H1 (cell line): ENCODE measurements at regions not wholly inside any gene's neighbourhood (a gene's known extent, or its start where the extent isn't known, plus 50 kb on each side); places are given as distances from the start of the nearest gene placed in this dataset.

ENCODE experiments used
- ATF3 ChIP-seq: IDR thresholded peaks from 2 replicates; pipeline ENCODE4 v1.6.1; 2011; ENCODE audit warnings: low read depth, mild to moderate bottlenecking, low read length; ENCODE audit not compliant: insufficient read depth
- CBX8 ChIP-seq: fragments of 300-800, 300-1000 bp; sonication (generic); IDR thresholded peaks from 2 replicates; pipeline ENCODE4 v1.7.1; 2016; ENCODE audit warnings: low read depth, low read length, borderline replicate concordance
- CEBPB ChIP-seq: IDR thresholded peaks from 2 replicates; pipeline ENCODE4 v1.6.1; 2012; ENCODE audit warnings: low read depth, low read length
- CHD7 ChIP-seq: fragments of 300-600 bp; sonication (generic); IDR thresholded peaks from 2 replicates; pipeline ENCODE4 v1.7.1; 2012; ENCODE audit warnings: low read length, moderate library complexity, mild to moderate bottlenecking, inconsistent platforms; ENCODE audit not compliant: insufficient replicate concordance
- JUN ChIP-seq: IDR thresholded peaks from 2 replicates; pipeline ENCODE4 v1.6.1; 2011; ENCODE audit warnings: low read depth, mild to moderate bottlenecking, improper control_type of control experiment, low read length
- POLR2AphosphoS5 ChIP-seq: IDR thresholded peaks from 2 replicates; pipeline ENCODE4 v1.6.1; 2011; ENCODE audit warnings: low read depth, low read length
- RXRA ChIP-seq: IDR thresholded peaks from 2 replicates; pipeline ENCODE4 v1.6.1; 2011; ENCODE audit warnings: low read depth, mild to moderate bottlenecking, low read length, moderate library complexity; ENCODE audit not compliant: insufficient read depth
- SIX5 ChIP-seq: IDR thresholded peaks from 2 replicates; pipeline ENCODE4 v1.6.1; 2011; ENCODE audit warnings: mild to moderate bottlenecking, low read depth, low read length
- SP4 ChIP-seq: IDR thresholded peaks from 2 replicates; pipeline ENCODE4 v1.6.1; 2012; ENCODE audit warnings: low read length, inconsistent platforms
- SUZ12 ChIP-seq: fragments of 200-600 bp; sonication (generic); IDR thresholded peaks from 2 replicates; pipeline ENCODE4 v1.6.1; 2012; ENCODE audit warnings: mild to moderate bottlenecking, inconsistent platforms, low read length, moderate library complexity, mixed read lengths
- TBP ChIP-seq: IDR thresholded peaks from 2 replicates; pipeline ENCODE4 v1.6.1; 2011; ENCODE audit warnings: low read depth, low read length, improper control_type of control experiment

- TF ChIP-seq CHD7 (no peak), RXRA (no peak), CBX8 (no peak), JUN (no peak), CEBPB (no peak), ATF3 (no peak), TBP (no peak), SIX5 (no peak), SUZ12 (no peak), SP4 (no peak), POLR2AphosphoS5 (no peak)
Measured at GRCh38 chr4:156137679-156138473, 184.2 kb upstream of the CTSO start (continued).
